Natural killer cell (primary cell): ENCODE measurements at regions not wholly inside any gene's neighbourhood (a gene's known extent, or its start where the extent isn't known, plus 50 kb on each side); places are given as distances from the start of the nearest gene placed in this dataset.
A peak's percentile ranks its signal among the peaks of the same experiment; 100 is the strongest.
"Not testable (repeated sequence)": the region's sequence is repeated elsewhere in the genome, so short reads cannot be mapped to it uniquely, and the experiment has no call there.

Source experiments
- ATAC-seq, 3 donors: fragments of 150-1000 bp in 2 of 3; fragments of 200-7000 bp in 1 of 3; cut with Tn5 transposase; 1 replicate in 1 of 3; 2 replicates in 2 of 3; pipeline ENCODE4 v1.10.0; 2021; ENCODE audit warnings: mild to moderate bottlenecking in 2 of 3, moderate library complexity in 2 of 3
- DNase-seq, 2 donors: peaks; one replicate each; pipeline versions ENCODE4 v3.0.0 to v3.0.0-alpha.2; 2013 to 2021; ENCODE audit warnings: mixed read lengths in 1 of 2
- H3K27ac ChIP-seq: one replicate; pipeline ENCODE4 v1.5.1; 2013; ENCODE audit warnings: mild to moderate bottlenecking, low read length
- H3K27me3 ChIP-seq: one replicate; pipeline ENCODE4 v1.6.1; 2013; ENCODE audit warnings: low read length; ENCODE audit not compliant: control insufficient read depth, insufficient read depth
- H3K36me3 ChIP-seq: one replicate; pipeline ENCODE4 v1.6.1; 2013; ENCODE audit warnings: low read length; ENCODE audit not compliant: control insufficient read depth, insufficient read depth
- H3K4me1 ChIP-seq: one replicate; pipeline ENCODE4 v1.6.1; 2013; ENCODE audit warnings: low read length; ENCODE audit not compliant: control insufficient read depth, insufficient read depth
- H3K4me3 ChIP-seq: one replicate; pipeline ENCODE4 v1.5.1; 2013; ENCODE audit warnings: low read length
- H3K9me3 ChIP-seq: one replicate; pipeline ENCODE4 v1.6.1; 2013; ENCODE audit warnings: low read length; ENCODE audit not compliant: control insufficient read depth, insufficient read depth
- H3K27ac Mint-ChIP-seq, 2 donors: one replicate each; pipeline ENCODE4 v1.8.0; 2022; ENCODE audit warnings: mild to moderate bottlenecking in 2 of 2, mixed read lengths in 2 of 2, moderate library complexity in 1 of 2
- H3K27me3 Mint-ChIP-seq, 2 donors: one replicate each; pipeline ENCODE4 v1.8.0; 2022; ENCODE audit warnings: low read depth in 2 of 2, mixed read lengths in 2 of 2
- H3K36me3 Mint-ChIP-seq: one replicate; pipeline ENCODE4 v1.8.0; 2022; ENCODE audit warnings: mixed read lengths
- H3K4me1 Mint-ChIP-seq, 2 donors: one replicate each; pipeline ENCODE4 v1.8.0; 2022; ENCODE audit warnings: mixed read lengths in 2 of 2
- H3K4me3 Mint-ChIP-seq: one replicate; pipeline ENCODE4 v1.8.0; 2022; ENCODE audit warnings: mild to moderate bottlenecking, moderate library complexity, mixed read lengths
- H3K9me3 Mint-ChIP-seq, 2 donors: one replicate each; pipeline ENCODE4 v1.8.0; 2022; ENCODE audit warnings: mixed read lengths in 2 of 2
- CTCF ChIP-seq: fragments of 200-600 bp; IDR thresholded peaks from one replicate; pipeline ENCODE4 v1.8.0; 2022; ENCODE audit warnings: antibody characterized with exemption
- WGBS: methylation state at CpG from one replicate; pipeline ENCODE4 v1.1.7; 2013; ENCODE audit warnings: missing lambda C conversion rate; ENCODE audit not compliant: insufficient coverage; 5-methylcytosine and 5-hydroxymethylcytosine counted together
- intact Hi-C: fragments of 100-400 bp; cut with micrococcal nuclease; formaldehyde crosslinking; loops from one replicate; pipeline ENCODE4 v1.14.2; 2022

- WGBS: no CpG with 5 or more reads among the region's 1 CpG
- H3K36me3 Mint-ChIP-seq, H3K36me3 ChIP-seq, H3K27ac ChIP-seq, intact Hi-C loops, H3K4me3 ChIP-seq, ATAC-seq, H3K9me3 Mint-ChIP-seq, H3K4me1 ChIP-seq, H3K9me3 ChIP-seq, H3K27me3 Mint-ChIP-seq, DNase-seq, H3K27me3 ChIP-seq: not testable (repeated sequence)
- peaks cover 10 to 14% of the 10 kb centered on the region in 2 donors for H3K4me1 Mint-ChIP-seq
- peak overlapping the region; percentile 5 for H3K4me3 Mint-ChIP-seq
- peak overlapping the region in 1 of 2 donors; percentile 8 for H3K27ac Mint-ChIP-seq
These were observed 140.5 kb upstream of the MAN1A1 start for GRCh38 chr6:119490050-119490449.

- H3K27me3 Mint-ChIP-seq: no peaks in the 10 kb centered on the region
- ATAC-seq (no peak), DNase-seq (no peak)
- Histone ChIP-seq H3K27ac (no peak overlapping the region), H3K4me3 (no peak overlapping the region), H3K4me1 (no peaks in the 10 kb centered on the region), H3K27me3 (no peaks in the 10 kb centered on the region), H3K36me3 (no peaks in the 10 kb centered on the region), H3K9me3 (no peaks in the 10 kb centered on the region)
- H3K36me3 Mint-ChIP-seq: no peaks in the 10 kb centered on the region
- no peak for TF ChIP-seq CTCF
- no peaks in the 10 kb centered on the region for H3K9me3 Mint-ChIP-seq
- H3K4me3 Mint-ChIP-seq: no peak overlapping the region
- intact Hi-C loops: no loop called here
- peaks cover 4 to 6% of the 10 kb centered on the region in 2 donors for H3K4me1 Mint-ChIP-seq
- WGBS: 96% methylated on average over 4 of the region's 5 CpGs
- H3K27ac Mint-ChIP-seq: no peak overlapping the region
These were observed 135.0 kb upstream of the MAN1A1 start for GRCh38 chr6:119484598-119484997.

GRCh38 chr6:119483908-119484307 lies 134.3 kb upstream of the MAN1A1 start:
- no peaks in the 10 kb centered on the region for H3K36me3 ChIP-seq
- no peak overlapping the region for H3K27ac ChIP-seq
- Mint-ChIP-seq H3K4me3 (no peak overlapping the region), H3K9me3 (no peaks in the 10 kb centered on the region), H3K36me3 (no peaks in the 10 kb centered on the region), H3K27me3 (no peaks in the 10 kb centered on the region), H3K27ac (no peak overlapping the region), H3K4me1 (no peaks in the 10 kb centered on the region)
- TF ChIP-seq CTCF: no peak
- no peak overlapping the region for H3K4me3 ChIP-seq
- H3K9me3 ChIP-seq: no peaks in the 10 kb centered on the region
- no peaks in the 10 kb centered on the region for H3K4me1 ChIP-seq
- intact Hi-C loops: no loop called here
- H3K27me3 ChIP-seq: no peaks in the 10 kb centered on the region
- ATAC-seq (no peak), DNase-seq (no peak)

- Histone ChIP-seq H3K4me1 (no peaks in the 10 kb centered on the region), H3K4me3 (no peak overlapping the region), H3K36me3 (no peaks in the 10 kb centered on the region), H3K27ac (no peak overlapping the region), H3K9me3 (no peaks in the 10 kb centered on the region), H3K27me3 (no peaks in the 10 kb centered on the region)
- H3K27ac Mint-ChIP-seq: no peak overlapping the region
- WGBS: 82% methylated on average over 3 of the region's 4 CpGs
- H3K9me3 Mint-ChIP-seq: no peaks in the 10 kb centered on the region
- ATAC-seq (no peak), DNase-seq (no peak)
- H3K36me3 Mint-ChIP-seq: no peaks in the 10 kb centered on the region
- H3K27me3 Mint-ChIP-seq: no peaks in the 10 kb centered on the region
- no peak overlapping the region for H3K4me3 Mint-ChIP-seq
- no peaks in the 10 kb centered on the region for H3K4me1 Mint-ChIP-seq
- intact Hi-C loops: no loop called here
- TF ChIP-seq CTCF: no peak
These were observed 133.3 kb upstream of the MAN1A1 start for GRCh38 chr6:119482850-119483285.
